HG02678 (cell line): ENCODE measurements at regions not wholly inside any gene's neighbourhood (a gene's known extent, or its start where the extent isn't known, plus 50 kb on each side); places are given as distances from the start of the nearest gene placed in this dataset.
A peak's percentile ranks its signal among the peaks of the same experiment; 100 is the strongest.

Experiments used
- ATAC-seq: cut with Tn5 transposase; IDR thresholded peaks from one replicate; pipeline ENCODE4 v1.9.1; 2021; ENCODE audit warnings: mild to moderate bottlenecking, moderate library complexity; ENCODE audit not compliant: unreplicated experiment

DNA sequence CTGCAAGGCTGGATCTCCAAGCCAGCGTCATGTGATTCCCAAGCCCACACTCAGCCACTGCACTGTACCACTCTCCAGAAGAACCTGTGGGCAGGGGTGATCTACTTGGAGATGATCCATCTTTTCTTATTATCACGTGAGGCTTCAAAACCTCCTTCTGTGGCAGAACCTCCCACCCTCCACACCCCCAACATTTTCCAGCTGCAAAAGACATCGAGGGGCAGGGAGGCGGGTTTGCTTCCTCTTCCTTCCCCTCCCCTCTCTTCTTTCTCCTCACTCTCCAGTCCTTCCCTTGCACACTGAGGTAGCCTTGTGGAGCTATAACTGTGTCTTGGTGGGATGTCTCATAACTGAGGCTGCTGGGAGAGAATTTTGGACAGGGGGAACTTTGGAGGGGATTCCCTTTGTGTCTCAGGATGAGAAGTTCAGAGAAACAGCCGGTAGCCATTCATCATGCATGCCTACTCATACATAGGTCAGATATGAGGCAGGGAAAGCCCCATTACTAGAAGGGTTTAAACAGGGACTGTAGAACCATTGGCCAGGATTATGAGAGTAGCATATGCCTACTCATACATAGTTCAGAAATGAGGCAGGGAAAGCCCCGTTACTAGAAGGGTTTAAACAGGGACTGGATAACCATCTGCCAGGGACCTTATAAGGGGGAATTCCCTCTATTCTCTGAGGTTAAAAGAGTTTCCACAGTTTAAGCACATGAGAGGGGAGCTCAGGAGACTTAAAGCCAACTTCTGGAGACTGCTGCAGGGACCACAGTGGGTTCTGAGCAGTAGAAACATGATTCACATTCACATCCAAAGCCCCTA is 420.7 kb upstream of the CADM1 start:
- ATAC-seq: peak; percentile 76

DNA sequence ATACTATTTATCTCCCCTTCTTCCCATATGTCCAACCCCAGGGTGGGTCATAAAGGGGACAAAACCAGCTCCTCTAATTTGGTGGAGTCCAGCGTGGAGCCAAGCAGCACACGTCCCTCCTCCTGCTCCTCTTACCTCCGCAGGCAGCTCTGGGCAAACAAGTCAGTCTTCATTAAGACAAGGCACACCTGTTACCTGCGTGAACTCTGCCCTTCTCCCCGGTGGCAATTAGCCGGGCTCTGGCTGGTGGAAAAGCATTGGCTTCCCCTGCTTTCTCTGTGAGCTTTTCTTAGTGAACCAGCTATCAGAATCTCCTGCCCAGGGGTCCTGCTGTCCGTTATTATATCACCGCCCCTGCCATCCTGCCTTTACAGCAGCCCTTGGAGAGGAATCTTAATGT is 418.7 kb upstream of the CADM1 start:
- ATAC-seq: no peak

DNA sequence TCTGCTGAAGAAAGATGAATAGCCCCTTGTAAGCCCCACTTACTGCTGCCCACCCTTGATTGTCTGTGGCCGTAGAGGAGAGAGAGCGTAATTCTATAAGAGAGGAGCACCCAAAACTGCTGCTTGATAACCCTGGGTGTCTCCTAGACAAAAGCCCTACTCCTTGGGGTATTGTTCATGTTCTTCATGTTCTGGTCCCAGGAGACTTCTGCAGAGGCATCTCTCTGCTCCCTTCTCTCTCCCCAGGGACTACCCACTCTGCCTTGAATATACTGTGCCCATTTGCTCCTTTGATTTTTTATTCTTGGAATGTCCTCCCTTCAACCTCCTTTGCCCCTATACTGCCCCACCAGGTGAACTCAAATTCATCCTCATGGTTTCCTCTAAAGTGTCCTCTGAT is 417.8 kb upstream of the CADM1 start:
- ATAC-seq: no peak

DNA sequence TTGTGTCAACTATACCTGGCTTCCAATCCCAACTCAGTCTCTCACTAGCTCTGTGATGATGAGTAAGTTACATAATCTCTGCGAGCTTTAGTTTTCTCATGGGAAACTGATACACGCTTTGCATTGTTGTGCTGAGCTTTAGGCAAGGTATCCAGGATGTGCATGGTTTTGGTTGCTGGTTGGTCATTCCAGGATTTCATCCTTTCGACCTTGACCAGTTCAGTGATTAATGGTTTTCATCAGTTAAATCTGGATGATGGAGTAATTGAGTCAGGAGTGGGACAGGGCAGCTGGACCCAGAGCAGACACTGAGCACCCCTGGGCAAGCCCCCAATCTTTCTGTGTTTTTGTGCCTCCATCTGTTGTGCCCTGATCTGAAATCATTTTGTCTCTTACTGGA is 417.3 kb upstream of the CADM1 start:
- no peak for ATAC-seq

DNA sequence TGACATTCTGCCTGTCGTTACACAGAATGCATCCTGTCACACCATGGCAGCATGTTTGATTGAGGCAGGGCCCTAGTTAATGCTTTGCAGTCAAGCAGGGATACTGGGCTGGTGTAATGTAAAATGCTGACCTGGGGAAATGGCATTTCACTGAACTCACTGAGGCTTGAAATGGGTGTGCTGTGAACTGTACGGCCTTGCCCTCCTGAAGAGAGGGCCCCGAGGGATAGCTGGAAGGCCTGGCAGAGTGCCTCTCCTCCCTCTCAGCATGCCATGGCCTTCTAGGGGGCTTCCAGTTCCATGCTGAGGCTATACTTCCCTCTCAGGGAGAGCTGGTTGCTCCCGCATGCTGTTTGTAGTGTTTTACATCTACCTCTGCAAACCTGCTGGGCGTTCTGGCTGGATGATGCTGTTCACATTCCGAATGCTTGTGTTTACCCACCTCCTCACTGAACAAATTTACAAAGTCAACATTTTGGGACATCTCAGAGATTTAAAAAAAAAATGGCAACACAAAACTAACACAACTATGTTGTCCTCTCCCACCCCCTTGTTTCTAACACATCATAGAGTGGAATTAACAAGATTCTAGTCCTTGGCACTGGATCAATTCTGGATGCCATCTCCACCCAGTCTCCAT is 416.7 kb upstream of the CADM1 start:
- no peak for ATAC-seq

DNA sequence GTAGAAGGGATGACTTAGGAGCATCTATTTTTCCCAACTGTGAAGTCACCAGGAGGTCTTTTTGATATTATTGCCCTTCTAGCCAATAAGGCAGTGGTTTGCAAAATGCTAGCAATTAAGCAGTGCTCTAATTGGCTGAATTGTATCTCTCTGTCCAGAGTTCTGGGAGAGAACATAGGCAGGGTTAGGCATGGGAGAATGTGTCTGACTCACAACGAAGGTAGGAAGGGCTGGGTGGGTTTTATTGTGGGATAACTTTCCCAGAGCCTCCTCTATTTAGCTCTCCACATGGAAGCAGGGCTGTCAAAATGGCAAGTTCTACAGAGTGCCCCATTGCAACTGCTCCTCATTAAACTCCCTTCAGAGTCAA is 415.9 kb upstream of the CADM1 start:
- ATAC-seq: peak; percentile 3

DNA sequence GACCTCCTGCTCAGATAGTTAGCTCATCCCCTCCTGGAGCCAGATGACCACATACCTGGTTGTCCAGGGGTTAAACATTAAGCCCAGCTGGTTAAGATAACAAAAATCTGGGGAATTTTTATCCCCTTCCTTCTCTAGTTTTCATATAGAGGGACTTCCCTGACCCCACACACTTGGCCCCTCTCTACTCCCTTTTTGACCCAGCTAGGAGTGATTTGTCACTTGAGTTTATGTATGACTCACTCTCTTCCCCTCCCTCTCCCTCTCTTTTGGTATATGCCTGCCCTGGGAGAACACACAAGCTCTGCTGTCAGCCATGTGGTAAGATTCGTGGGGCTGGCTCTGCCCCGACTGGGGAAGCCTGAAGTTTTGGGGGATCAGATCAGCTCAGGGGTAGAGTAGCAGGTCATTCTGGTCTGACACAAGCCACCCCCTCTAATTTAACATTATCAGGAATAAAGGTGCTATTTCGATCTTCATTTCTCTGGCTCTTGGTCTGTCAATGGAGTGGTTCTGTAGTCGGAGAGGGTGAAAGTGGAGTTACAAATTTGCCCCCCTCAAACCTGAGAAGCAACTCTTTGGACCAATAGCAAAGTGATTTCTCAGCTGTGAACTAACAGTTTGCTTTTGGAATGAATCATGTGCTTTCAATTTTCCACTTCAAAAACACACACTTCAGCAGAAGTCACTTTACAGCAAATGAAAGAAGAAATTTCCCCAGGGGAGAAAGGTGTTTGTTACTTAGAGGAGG is 415.3 kb upstream of the CADM1 start:
- ATAC-seq: peak; percentile 66

DNA sequence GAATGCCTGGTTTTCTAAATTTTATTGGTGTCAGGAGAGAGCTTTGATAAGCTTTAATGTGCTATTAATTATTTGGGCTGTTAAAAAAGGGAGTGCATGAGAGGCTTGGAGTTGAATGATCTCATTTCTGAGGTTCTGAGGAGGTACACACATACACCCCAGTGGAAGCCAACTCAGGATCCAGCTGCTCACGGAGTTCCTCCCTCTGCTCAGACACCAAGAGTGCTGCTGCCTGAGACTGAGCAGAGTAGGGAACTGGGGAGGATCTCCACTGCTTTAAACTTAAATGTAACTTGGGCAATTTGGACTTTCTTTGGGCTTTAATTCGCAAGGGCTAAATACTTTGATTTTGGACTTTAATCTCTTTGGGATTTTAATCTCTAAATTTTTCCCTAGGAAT is 414.4 kb upstream of the CADM1 start:
- ATAC-seq: no peak

DNA sequence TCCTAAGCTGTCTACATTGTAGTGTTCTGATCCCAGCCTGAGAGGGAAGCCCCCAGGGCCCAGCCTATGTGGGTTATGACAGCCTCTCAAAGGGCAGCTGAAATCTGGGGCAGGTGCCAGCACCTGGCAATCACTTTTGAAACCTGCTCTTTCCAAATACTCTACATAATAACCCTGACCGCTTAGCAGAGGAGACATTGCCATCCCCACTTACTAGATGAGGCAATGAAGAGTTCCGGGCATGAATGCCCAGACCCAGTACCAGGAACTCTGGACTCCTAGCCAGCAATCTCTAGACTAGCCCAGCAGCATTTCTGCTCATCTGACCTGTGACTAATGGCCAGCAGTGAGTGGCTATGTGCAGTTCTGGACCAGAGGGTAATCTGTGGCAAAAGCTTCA is 412.4 kb upstream of the CADM1 start:
- ATAC-seq: no peak

DNA sequence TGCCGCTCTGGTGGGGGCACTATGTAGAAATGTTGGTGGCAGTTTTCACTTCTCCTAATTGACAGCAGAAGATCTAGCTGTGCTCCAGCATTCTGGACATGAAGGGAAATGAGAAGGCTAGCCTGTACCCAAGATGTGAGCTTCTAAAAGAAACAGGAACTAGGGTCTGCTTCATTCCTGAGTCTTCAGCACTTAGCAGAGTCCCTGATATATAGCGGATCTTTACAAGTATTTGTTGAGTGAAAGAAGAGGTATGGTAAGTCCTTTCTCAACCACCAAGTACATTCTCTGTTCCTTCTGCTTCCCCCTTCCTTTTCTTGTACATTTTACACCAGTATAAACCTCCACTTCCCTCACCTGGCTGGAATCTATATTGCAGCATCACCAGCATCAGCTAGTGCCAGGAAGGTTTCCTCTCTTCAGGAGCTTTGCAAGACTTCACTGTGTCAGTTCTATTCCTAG is 408.3 kb upstream of the CADM1 start:
- ATAC-seq: peak; percentile 62

DNA sequence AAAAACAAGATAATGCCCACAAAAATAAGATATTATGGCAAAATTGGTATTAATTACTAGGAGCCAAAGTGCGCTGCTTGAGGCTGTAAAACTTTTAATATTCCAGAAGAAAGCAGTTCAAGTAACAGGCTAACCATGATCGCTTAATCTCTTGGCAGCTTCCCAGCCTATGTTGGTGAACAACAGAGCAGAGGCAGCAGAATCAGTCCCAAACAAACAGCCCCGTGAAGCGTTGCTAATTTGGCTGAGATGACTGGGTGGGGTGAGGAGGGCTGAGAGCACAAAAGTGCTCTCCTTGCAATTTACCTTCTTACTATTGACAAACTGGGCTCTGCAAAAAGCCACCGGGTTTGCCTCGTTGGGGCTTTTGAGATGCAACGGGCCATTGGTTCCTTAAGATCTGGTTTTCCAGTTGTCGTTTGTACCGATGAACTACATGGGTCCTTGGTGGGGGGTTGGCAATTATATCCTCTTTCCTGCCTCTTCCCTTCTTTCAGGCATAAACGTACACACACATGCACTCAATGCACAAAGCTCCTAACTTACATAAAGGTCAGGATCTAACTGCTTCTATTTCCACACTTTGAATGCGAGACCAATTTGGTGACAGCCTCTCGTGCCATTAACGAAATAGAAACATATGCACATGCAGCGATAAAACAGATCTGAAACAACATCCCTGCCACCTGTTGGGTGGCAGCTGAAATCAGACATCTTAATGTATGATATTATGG is 407.6 kb upstream of the CADM1 start:
- no peak for ATAC-seq

DNA sequence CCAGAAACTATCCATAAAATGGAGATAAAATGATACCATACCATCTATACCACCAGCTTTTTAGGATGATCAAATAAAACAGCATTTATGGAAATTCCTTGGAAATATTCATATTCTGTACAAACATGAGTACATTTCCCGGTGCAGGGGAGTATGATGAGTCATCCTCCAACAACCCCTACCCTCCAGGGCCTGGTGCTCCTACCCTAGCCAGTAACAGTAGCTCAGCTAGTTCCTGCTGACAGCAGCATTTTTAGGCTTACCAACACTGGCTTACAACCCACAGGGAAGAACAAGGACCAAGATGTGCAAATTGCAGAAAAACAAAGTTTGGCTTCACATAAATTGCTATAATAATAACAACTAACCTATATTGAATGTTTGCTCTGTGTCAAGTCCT is 406.2 kb upstream of the CADM1 start:
- no peak for ATAC-seq

DNA sequence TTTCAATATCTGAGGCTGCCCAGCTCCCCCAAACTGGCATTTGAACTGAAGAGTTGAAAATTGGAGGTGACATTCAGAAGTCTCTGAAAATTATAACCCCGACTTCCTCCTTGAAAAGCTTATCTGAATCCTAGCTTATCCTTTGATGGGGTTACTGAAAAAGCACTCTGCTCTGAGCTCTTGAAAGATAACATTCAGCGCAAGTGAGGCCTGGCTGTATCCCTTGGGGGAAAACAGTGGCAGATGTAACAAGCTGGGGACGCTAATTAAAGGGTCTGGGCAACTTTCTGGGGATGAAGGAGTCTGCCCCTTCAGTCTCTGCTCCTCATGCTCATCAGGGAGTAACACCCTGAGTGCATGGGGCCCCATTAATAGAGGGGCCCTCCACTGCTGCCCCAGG is 402.0 kb upstream of the CADM1 start:
- ATAC-seq: no peak

DNA sequence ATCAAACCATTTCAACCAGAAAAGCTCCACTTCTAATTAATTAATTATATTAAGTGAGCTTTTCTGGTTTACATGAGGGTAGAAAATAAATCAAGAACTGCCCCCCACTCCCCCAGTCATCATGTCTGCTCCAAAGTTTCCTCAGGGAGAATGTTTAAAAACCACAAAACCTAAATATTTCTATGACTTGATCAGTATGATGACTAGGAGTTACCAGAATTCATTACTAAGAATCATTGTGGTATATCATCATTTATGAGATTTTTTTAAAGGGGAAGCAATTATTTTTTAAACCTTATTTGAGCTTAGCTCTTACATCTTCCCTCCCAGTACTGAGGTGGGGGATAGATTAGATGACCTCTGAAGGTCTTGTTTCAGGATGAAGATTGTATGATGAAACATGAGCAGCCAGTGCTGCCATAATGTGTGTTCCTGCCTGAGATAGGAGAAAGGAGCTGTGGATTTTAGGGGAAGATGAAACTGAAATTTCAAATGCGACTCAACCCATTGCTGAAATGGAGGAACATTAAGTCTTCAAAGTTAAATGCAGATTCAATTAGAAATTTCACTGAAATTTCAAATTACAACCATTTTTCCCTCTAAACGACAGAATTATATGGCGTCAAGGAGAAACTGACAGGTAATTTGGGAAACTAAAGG is 401.3 kb upstream of the CADM1 start:
- ATAC-seq: no peak

DNA sequence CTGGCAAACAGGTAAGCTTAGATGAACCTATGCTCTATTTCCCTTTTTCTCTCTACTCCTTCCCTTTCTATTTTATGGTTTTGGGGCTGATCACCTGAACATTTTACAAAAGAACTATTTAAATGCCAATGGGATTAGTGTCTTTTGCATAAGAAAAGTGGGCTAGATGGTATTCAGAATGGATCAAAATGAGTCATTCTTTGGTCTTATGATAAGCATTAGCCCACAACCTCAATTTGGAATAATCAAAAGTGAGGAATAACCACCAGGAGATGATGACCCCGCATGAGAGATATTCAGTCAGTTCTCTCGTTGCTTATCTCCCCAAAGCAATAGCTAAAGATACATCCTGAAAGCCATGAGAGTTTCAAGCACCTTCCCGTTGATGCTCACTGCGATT is 399.0 kb upstream of the CADM1 start:
- ATAC-seq: no peak

DNA sequence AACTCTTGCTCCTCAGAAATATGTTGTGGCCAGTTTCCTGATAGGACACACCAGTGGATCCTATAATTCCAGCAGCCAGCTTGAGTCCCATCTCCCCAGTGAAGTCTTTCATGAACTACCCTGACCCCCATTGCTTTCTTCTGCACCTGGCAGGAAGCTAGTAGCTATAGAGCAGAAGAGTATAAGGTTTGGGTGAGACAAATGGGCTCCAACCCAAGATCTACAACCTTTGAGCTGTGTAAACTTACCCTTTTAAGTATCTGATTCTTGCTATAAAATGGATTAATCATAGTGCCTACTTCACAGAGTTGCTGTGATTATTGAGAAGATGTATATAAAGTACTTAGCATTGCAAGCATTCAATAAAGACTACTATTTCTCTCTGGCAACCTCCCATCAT is 396.9 kb upstream of the CADM1 start:
- no peak for ATAC-seq

DNA sequence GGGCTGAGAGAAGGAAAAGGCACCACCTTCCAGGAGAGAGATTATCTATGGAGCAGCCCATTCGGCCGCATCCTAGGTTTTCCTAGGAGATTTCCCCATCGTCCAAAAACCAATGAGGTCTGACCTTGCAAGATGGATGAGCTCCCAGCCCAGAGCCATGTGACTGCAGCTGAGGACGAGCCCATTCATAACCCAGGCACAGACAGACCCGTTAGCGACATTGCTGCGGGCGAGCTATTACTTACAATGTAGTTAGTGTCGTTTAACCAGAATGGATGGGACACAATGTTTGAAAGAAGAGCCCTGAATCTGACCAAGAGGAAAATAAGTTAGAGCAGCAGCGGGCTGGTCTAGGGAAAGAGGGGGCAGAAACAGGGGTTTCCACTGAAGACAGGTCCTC is 395.9 kb upstream of the CADM1 start:
- no peak for ATAC-seq

DNA sequence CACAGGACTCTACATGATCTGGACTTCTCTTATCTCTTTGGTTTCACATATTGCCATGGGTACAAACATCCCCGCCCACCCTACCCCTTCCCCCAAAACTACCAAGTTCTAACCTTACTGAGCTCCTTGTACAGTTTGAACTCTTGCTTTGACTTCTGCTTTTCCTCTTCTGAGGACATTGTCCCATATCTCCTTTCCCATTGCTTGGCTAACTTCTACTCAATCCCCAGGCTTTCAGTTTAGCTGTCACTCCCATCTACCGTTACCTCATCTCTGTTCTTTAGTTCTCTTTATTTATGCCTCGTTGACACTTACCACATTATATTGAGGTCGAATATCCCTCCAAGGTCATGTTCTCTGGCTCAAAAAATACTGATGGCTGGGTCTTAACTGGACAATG is 393.5 kb upstream of the CADM1 start:
- no peak for ATAC-seq

DNA sequence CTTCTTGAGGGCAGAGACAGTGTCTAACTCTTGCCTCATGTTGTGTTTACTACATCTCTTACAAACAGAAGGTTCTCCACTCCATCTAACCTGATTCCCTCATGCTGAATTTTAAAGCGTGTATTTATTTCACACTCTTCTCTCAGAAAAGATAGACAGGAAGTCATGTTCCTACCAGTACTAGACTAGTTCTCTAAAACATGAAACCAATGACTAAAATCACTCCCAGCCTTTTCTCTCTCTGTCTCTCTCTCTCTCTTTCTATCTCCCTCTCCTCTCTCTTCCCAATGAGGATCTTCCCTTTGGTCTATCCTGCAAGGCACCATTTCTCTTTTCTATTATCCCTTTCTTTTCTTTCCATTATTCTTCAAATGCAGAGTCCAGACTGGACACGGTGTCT is 391.9 kb upstream of the CADM1 start:
- no peak for ATAC-seq

DNA sequence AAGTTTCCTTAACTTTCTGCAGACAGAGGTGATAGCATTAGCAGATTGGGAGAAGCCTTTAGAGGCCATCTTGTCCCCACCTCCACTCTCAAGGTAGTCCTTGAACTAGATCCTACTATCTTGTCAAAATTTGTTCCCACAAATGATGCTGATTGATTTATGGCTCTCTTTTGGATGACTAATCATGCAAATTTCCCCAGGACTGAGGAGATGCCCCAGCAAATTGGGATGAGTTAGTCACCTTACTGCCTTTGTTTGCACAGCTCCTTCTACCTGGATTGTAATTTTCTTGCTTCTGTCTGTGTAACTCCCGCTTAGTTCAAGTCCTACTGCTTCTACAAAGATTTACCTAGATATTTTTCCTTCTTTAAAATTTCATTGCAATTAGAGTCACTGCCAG is 391.4 kb upstream of the CADM1 start:
- ATAC-seq: no peak

DNA sequence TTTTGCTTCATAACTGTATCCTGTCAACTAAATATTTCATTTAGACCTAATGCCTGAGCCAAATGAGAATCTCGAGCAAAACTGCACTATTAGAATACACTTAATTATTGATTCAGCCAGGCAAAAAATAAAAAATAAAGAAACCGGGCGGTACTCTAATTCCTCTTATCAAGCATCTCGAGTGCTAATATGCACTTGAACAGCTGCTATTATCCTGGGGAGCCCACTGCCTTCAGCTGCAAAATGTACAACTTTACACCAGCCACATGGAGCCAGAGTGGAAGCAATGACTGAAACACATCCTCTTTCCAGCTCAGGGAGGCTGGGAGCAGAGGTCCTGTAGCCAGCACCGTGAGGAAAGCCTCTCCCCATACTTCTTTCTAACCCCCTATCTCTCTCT is 390.0 kb upstream of the CADM1 start:
- no peak for ATAC-seq
